NCI-H2107 treated with DMSO at 0.1 percent for 48 hours (cell line): ENCODE measurements at regions not wholly inside any gene's neighbourhood (a gene's known extent, or its start where the extent isn't known, plus 50 kb on each side); places are given as distances from the start of the nearest gene placed in this dataset.
"Not testable (repeated sequence)": the region's sequence is repeated elsewhere in the genome, so short reads cannot be mapped to it uniquely, and the experiment has no call there.

Source experiments
- DNase-seq: peaks from one replicate; lab custom pipeline; 2025; ENCODE audit not compliant: unreplicated experiment; lab: John Stamatoyannopoulos, UW

DNA sequence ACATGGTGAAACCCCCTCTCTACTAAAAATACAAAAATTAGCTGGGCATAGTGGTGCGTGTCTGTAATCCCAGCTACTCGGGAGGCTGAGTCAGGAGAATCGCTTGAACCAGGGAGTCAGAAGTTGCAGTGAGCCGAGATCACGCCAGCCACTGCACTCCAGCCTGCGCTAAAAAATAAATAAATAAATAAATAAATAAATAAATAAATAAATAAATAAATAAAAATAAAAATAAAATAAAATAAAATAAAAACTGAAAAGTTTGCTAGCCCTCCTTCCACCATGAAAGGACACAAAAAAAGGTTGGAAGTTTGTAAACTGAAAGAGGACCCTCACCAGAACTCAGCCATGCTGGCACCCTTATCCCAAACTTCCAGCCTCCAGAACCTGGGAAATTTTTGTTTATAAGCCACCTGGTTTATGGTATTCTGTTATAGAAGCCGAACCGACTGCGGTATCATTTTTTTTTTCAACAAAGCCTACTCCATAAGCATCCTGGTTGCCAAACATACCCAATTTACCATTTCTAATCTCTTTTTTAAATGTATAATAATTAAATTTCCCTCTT is 448.2 kb downstream of the SEMA3D start:
- no peak for DNase-seq

DNA sequence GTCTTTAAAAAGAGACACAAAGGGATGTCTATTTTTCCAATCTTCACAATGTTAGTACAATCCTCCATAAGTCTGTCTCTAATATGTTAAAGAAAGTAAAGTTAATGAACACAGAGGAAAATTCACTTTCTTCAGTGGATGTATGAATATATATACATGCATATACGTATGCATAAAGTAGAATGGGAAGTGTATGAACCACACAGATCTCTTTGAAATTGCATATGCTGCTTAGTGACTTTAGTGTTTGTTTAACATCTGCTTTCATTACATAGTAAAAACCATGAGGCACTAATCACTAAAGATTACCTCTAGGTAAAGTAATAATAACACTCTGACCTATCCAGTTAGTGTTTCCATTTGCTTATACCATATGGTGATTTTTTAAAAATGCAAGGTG is 451.2 kb downstream of the SEMA3D start:
- no peak for DNase-seq

DNA sequence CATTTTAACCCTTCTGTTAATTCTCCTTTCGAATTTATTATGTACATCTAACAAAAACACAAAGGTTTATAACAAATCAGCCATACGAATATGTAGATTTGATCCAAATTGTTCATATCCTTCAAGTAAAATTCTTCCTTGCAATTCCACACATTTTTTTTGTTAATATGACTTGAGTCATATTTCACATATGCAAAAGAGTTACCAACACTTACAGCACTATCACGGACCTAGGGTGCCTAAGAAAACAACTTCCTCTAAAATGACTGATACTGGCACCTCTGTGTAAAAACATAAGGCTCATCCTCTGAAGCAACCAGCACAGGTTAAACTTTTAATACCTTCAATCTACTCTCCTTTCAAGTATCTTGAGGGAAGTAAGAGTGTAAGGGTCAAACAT is 451.8 kb downstream of the SEMA3D start:
- DNase-seq = no peak

DNA sequence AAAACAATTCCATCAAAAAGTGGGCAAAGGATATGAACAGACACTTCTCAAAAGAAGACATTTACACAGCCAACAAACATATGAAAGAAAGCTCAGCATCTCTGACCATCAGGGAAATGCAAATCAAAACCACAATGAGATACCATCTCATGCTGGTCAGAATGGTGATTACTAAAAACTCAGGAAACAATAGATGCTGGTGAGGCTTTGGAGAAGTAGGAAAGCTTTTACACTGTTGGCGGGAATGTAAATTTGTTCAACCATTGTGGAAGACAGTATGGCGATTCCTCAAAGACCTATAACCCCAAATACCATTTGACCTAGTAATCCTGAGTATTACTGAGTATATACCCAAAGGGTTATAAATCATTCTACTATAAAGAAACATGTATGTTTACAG is 452.9 kb downstream of the SEMA3D start:
- not testable (repeated sequence) for DNase-seq

DNA sequence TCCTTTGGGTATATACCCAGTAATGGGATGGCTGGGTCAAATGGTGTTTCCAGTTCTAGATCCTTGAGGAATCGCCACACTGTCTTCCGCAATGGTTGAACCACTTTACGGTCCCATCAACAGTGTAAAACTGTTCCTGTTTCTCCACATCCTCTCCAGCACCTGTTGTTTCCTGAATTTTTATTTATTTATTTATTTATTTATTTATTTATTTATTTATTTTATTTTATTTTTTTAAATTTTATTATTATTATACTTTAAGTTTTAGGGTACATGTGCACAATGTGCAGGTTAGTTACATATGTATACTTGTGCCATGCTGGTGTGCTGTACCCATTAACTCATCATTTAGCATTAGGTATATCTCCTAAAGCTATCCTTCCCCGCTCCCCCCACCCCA is 456.0 kb downstream of the SEMA3D start:
- DNase-seq = not testable (repeated sequence)

DNA sequence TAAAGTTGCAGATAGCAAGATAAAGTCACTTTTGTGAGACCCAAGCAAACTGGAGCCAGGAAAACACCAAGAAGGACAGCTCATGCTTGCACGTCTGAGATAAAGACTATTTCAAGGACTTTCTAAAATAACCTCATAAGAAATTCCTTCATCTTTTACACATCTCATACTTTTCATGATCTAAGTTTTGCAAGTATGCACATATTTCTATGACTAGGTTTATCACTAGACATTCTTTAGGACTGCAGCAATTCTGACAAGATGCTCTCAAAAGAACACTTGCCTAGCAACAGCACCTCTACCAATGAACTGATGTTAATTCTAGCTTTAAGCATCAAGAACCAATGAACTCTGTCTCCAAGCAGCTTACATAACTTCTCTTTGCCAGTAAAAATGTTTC is 457.6 kb downstream of the SEMA3D start:
- no peak for DNase-seq

DNA sequence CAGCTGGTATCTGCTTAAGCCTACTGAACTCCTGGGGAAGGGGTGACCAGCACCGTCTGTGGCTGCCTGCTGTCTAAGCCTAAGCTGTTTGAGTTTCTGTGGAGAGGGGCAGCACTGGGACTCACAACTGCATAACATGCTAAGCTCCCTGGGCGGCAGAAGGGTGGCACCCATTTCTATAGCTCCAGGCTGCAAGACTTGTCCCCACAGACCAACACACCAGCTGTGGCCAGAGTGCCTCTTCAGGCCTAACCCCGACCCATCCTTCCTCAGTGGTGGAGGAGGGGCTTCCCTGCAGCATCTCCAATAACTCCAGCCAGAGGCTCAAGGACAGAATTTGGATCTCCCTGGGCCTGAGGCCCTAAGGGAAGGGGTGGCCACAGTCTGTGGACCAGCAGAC is 464.1 kb downstream of the SEMA3D start:
- no peak for DNase-seq

DNA sequence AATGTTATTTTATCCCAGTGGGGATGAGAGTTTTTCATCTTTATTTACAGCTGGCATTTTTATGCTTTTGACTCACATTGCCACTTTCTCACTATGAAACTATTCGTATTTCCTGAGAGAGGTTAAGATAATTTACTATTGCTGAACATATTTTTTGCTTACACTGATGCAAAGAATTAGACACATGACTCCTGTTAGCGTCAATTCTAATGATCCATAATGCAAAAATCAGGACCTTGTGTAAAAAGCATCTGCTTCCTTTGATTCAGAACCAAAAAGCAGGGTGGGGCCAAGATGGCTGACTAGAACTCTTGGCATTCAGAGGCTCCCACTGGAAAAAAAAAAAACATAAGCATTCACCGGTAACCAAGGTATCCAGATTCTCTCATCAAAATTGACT is 464.8 kb downstream of the SEMA3D start:
- no peak for DNase-seq

DNA sequence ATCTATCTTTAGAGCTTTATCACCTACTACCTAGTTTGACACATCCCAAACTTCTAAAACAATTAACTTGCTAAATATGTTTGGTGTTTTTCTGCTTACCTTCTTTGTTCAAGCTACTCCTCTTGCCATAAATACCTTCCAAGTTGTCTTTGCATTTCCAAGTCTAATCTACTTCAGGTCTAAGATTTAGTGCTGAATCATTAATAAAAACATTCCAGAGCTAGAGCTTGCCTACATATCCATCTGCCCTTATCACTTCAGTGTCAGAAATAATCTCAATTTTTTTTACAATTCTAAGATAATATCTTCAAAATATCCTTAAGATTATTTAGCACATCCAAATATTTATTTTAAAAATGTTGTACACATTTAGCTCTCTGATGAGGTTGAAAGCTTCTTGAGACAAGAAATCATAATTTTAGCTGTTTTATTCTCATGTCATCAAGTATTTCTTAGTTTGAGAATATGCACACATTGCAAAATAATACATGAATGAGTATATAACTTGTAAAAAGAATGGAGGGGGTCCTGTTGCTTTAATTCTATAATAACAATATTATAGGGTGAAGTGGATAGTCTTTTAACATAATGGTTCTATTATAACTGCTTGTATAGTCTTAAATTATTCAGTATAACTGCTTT is 466.3 kb downstream of the SEMA3D start:
- no peak for DNase-seq

DNA sequence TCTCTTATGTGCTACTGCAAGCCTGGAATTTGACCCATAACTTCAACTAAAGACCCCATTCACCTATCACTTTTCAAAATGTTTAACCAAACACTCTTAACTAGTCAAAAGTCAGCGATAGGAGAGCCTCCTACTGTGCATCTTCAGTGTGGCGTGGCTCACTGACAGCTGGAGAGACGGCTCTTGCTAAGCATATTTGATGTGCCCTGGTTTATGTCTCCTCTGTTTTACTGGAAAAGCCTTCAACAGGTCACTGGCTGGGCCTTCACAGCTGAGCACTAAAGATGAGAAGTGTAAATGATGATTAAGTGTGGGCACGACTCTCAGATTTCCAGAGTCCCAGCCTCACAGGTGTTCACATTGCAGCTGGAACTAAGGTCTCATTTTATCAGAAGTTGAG is 472.1 kb downstream of the SEMA3D start:
- peak; percentile 59 for DNase-seq

DNA sequence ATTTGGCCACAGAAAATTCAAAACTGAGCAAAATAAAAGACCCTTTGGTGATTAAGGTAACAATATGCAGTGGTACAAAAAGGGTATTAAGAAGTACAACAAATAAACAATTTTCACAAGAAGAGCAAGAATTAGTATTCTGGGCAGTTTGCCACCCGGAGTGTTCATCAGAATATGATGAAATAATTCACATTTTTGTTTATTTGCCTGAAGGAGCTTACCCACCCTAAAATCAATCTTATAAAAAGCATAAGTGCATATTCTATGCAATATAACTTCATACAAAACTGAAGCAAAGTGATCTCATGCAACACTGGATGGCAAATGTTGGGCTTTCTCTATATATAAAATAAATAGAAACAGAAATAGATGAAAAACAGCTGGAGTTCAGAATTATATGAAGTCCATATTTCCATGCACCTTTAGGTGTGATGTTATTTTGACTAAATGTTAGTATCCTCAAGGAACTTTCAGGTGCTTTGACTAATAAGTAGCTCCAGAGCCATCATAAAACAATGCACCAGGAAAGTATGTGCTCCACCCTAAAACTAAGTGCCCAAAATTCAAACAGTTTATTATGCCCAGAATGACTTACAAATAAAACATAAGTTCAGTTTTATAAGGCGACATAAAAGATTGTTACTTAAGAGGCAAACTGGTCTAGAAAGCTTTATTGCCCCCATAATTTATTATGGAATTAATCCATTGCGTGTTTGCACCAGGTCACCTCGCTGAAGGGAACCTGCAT is 474.3 kb downstream of the SEMA3D start:
- no peak for DNase-seq

DNA sequence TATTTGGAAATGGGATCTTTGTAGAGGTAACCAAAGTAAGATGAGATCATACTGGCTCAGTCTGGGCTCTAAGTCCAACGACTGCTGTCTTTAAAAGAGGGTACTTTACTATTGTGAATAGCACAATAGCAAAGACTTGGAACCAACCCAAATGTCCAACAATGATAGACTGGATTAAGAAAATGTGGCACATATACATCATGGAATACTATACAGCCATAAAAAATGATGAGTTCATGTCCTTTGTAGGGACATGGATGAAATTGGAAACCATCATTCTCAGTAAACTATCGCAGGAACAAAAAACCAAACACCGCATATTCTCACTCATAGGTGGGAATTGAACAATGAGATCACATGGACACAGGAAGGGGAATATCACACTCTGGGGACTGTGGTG is 476.3 kb downstream of the SEMA3D start:
- DNase-seq = not testable (repeated sequence)

DNA sequence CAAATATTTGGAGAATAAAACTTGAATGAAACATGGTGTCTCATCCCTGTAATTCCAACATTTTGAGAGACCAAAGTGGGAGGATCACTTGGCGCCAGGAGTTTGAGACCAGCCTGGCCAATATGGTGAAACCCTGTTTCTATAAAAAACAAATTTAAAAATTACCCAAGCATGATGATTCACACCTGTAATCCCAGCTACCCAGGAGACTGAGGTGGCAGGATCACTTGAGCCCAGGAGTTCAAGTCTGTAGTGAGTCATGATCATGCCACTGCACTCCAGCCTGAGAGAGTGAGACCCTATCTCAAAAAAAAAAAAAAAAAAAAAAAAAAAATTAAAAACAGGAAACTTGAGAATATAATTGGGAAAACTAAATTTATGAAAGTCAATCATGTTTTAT is 481.1 kb downstream of the SEMA3D start:
- no peak for DNase-seq

DNA sequence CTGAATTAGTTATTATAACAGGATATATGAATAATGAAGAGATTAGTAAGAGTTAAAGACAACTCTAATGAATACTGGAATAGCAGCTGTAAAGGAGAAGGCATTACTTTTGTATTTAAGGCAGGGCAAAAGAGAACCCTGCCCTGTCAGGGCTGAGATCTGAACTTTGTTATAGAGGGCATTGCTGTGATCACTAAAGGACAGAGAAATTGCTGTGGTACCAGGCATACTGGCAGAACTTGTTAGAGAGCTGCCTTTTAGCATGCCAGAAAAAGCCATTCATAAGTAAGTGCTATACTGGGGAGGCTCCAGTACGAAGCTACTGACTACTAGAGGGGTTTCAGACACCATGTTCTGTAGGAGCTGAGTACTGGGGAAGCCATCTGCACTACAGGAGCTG is 481.8 kb downstream of the SEMA3D start:
- no peak for DNase-seq

DNA sequence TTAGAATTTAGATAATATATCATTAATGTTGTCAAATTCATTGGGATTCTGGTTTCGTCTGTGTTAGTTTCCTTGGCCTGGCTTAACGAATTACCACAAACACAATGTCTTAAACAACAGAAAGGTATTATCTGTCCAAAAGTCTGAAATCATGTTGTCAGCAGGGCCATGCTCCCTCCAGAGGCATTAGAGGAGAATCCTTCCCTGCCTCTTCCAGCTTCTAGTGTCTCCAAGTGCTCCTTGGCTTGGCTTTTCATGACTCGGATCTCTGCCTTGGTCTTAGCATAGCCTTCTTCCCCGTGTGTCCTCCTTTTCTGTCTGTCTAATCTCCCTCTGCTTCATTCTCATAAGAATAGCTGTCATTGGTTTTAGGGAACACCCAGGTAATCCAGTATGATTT is 482.5 kb downstream of the SEMA3D start:
- DNase-seq = no peak

DNA sequence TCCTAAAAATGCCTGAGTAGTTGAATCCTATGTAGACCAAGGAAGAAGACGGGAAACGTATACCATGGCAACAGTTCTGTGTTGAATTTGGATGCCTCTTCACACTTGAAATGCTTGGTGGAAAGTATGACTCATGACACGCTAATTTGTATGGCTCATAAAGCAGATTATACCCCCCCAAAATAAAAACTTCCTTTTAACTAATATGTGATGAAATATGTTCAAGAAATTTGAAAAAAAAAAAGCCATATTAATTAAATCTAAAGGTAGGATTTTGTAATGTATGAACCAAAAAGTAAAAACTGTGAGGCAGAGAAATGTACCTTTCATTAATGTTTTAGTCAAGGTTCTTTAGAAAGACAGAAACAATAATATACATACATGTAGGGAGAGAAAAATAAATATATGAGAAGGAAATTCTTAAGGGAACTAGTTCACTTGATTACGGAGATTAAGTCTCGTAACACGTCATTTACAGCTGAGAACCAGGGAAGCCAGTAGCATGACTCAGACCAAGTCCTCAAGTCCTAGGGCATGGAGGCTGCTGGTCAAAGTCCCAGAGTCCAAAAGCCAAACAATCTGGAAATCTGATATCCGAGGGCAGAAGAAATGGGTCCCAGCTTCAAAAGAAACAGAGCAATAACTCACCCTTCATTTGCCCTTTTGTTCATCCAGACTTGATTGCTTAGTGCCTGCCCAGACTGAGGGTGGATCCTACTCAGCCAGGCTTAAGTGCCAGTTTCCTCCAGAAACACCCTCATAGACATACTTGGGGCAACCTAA is 485.1 kb downstream of the SEMA3D start:
- no peak for DNase-seq

DNA sequence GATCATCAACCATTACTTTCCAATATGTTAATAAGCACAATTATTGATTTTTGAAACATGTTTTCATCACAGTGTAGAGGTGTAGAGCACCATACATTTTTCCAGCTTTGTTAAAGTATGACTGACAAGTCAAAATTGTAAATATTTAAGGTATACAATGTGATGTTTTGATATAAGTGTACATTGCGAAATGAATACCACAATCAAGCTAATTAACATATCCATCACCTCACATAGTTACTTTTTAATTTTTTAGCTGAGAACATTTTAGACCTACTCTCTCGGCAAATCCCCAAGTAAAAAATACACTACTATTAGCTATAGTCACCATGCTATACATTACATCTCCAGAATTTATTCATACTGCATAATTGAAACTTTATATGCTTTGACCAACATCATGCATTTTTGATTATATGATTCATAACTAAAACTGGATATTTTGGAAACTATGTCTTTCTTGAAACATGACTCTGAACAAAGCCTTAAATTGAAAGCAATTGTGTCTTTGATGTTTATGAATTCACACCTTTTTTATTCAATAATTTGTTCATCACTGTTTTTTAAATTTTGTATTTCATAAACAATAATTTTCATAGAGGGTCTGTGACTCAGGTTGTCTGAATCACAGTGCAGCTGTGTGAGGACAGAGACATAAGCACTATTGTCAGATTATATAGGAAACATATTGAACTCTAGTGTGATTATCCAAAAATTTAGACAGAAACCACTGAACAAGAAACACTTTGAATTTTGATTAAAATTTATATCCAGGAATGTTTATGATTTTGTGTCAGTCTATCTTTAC is 486.1 kb downstream of the SEMA3D start:
- DNase-seq = no peak

DNA sequence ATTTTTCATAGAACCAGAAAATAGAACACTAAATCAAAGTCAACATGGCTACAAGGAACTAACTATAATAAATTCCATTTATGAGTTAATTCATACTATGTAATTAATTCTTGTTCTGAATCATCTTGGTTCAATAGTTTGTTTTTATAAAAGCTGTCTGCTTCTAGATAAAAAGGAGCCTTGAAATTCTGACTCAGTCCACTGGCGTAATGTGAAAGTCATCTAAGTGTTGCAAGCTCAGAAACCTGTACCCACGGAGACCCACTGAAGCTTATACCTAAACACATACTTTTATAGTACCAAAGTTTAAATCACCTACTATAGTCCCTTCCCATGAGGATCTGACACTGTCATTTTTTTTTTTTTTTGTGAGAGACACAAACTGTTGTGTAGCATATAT is 489.4 kb downstream of the SEMA3D start:
- DNase-seq = no peak

DNA sequence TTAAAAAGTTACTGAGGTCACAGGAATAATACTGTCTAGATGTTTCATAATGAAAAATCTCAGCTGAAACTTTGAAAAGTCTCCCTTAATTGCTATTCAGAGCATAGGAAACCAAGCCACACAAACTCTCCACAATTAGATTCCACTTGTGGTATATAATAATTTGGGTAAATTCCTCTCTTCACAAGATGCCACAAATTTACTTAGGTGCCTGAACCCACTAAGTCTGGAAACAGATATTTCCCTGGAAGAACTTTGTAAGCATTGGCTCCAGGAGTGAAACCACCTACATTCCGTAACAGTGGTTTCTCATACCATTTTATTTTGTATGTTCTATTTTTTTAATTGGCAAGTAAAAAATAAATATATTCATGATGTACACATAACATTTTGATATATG is 493.4 kb downstream of the SEMA3D start:
- DNase-seq = no peak

DNA sequence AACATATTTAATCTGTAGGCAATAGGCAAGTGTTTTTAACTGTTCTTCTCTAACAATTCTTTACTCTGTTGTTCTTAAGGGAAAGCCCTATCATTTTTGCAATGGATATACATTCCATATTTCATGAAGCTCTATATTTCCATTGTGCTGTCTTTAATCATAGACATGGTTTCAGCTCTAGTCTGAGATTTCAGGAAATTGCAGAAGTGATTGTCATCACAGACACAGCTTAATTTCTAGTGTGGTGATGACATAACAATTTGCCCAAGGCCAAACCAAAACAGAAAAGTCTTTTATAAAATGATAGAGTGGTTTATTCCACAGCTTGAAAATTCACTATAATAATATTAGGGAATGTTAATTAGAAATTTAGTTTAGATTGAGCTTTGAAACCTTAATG is 494.1 kb upstream of the SEMA3A start:
- DNase-seq = no peak

DNA sequence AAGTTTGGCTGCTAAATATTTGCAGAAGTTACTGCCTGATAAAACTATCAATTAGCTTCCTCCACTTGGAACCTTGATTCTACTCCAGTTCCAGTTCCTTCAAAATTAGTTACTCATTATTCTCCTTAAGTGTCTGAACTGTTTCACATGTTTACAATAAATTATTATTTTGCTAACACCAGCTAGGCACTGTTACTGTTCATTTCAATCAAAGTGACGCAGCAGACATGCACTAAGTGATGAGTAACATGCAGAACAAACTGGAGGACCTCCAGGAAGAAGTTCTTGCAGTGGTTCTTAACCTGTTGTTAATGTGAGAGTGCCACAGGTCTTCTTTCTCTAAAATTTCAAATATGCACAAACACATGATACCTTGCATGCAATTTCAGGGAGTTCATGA is 491.8 kb upstream of the SEMA3A start:
- no peak for DNase-seq
